Adrenal gland (tissue), 9 donors: ENCODE measurements at regions not wholly inside any gene's neighbourhood (a gene's known extent, or its start where the extent isn't known, plus 50 kb on each side); places are given as distances from the start of the nearest gene placed in this dataset.

Experiments used
- DNase-seq, 7 donors: peaks; one replicate each; pipeline ENCODE4 v3.0.0-alpha.2; 2019 to 2020
- H3K27ac ChIP-seq, 5 donors: fragments of 200-600 bp; sonication (generic) in 4 of 5; 1 replicate in 3 of 5; 2 replicates in 2 of 5; pipeline versions ENCODE4 v1.5.1 to v1.8.0; 2016 to 2020; ENCODE audit warnings: mild to moderate bottlenecking in 1 of 5
- H3K27me3 ChIP-seq: fragments of 200-600 bp; 2 replicates; pipeline ENCODE4 v1.8.0; 2021
- H3K36me3 ChIP-seq, 2 donors: fragments of 200-600 bp; replicated peaks in 1 of 2; 1 replicate in 1 of 2; 2 replicates in 1 of 2; pipeline versions ENCODE4 v1.5.1 to v1.8.0; 2018 to 2022
- H3K4me1 ChIP-seq, 2 donors: fragments of 200-600 bp; replicated peaks in 1 of 2; 1 replicate in 1 of 2; 2 replicates in 1 of 2; pipeline versions ENCODE4 v1.5.1 to v1.8.0; 2018 to 2021
- H3K4me3 ChIP-seq, 4 donors: fragments of 200-600 bp; sonication (generic) in 3 of 4; one replicate each; pipeline ENCODE4 v1.5.1; 2016 to 2018
- H3K9me3 ChIP-seq, 3 donors: fragments of 200-600 bp; sonication (generic) in 1 of 3; replicated peaks in 1 of 3; 1 replicate in 2 of 3; 2 replicates in 1 of 3; pipeline versions ENCODE4 v1.5.1 to v1.8.0; 2016 to 2021
- CTCF ChIP-seq, 6 experiments: fragments of 450-650 bp in 4 of 6; fragments of 200-600 bp in 2 of 6; sonication (generic) in 1 of 6; IDR thresholded peaks; 1 replicate in 5 of 6; 2 replicates in 1 of 6; pipeline versions ENCODE4 v1.5.1 to v1.8.0; 2016 to 2021; ENCODE audit warnings: antibody characterized with exemption in 6 of 6, mild to moderate bottlenecking in 2 of 6, moderate library complexity in 1 of 6
- POLR2A ChIP-seq, 2 donors: fragments of 450-650 bp; IDR thresholded peaks; one replicate each; pipeline ENCODE4 v1.6.1; 2017; ENCODE audit warnings: antibody characterized with exemption in 2 of 2, mild to moderate bottlenecking in 2 of 2, moderate library complexity in 1 of 2
- WGBS, 4 donors: extraction: QIAGEN DNeasy Blood & Tissue Kit in 2 of 4; methylation state at CpG; one replicate each; pipeline versions ENCODE4 v1.1.5 to v1.1.7; 2013 to 2017; 5-methylcytosine and 5-hydroxymethylcytosine counted together
- intact Hi-C, 2 donors: fragments of 100-400 bp; cut with DNase I; formaldehyde crosslinking; loops; one replicate each; pipeline versions ENCODE4 v1.14.1 to v1.15.0; 2022 to 2023
- donor health status: healthy with polysubstance abuse.
- donor health status: Bipolar disorder and iron deficiency.
- donor health status: DM: yes; HTN: yes; CAD: no.
- donor health status: DM: no; HTN: no; CAD: no.
- donor health status: DM: no; HTN: no; CAD: no.

- WGBS, 4 donors, result 51 to 62% (median 55%) methylated on average over 2 of the region's 2 CpGs
- Histone ChIP-seq H3K9me3 (peaks cover 0 to 7% (median 0%) of the 10 kb centered on the region in 3 donors), H3K27me3 (no peaks in the 10 kb centered on the region), H3K36me3 (no peaks in the 10 kb centered on the region), H3K4me3 (no peak overlapping the region), H3K4me1 (no peaks in the 10 kb centered on the region), H3K27ac (no peak overlapping the region)
- DNase-seq, result no peak
- TF ChIP-seq CTCF (IDR thresholded peaks at IDR 0.05), result no peak
- no peak for TF ChIP-seq POLR2A (IDR thresholded peaks at IDR 0.05)
- intact Hi-C loops, result no loop called here
These were observed 1132.4 kb downstream of the RAPGEF2 start for GRCh38 chr4:160235285-160235684.

DNA sequence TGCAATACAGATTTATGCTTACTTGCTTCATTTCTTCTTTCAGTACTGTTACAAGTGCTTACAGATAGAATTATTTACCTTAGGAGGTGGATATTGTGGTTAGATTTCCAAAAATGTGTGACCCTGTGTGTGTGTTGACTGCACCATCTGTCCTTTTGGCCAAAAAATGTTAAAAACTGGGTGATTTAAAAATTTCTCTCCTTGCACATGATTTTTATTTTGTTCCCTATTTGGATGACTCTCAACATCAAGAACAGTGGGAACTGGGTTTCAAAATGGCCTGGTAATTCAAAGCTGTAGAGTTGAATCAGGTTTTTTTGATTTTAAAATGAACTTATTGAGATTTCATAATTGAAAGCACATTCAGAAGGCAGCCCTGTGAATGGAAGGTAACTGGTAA is 1132.9 kb downstream of the RAPGEF2 start:
- Histone ChIP-seq H3K27me3 (no peaks in the 10 kb centered on the region), H3K36me3 (no peaks in the 10 kb centered on the region), H3K9me3 (peaks cover 0 to 7% (median 0%) of the 10 kb centered on the region in 3 donors), H3K4me3 (no peak overlapping the region), H3K4me1 (no peaks in the 10 kb centered on the region), H3K27ac (no peak overlapping the region)
- TF ChIP-seq CTCF (IDR thresholded peaks at IDR 0.05) (no peak), POLR2A (IDR thresholded peaks at IDR 0.05) (no peak)
- intact Hi-C loops, result no loop called here
- no peak for DNase-seq

GRCh38 chr4:160238790-160239189 is 1135.9 kb downstream of the RAPGEF2 start:
- no peaks in the 10 kb centered on the region for H3K4me1 ChIP-seq
- TF ChIP-seq CTCF (IDR thresholded peaks at IDR 0.05) (no peak), POLR2A (IDR thresholded peaks at IDR 0.05) (no peak)
- intact Hi-C loops, result no loop called here
- H3K36me3 ChIP-seq, result no peaks in the 10 kb centered on the region
- H3K4me3 ChIP-seq, result no peak overlapping the region
- 79 to 88% (median 83%) methylated on average over 1 of the region's 1 CpG for WGBS, 4 donors
- no peak overlapping the region for H3K27ac ChIP-seq
- H3K9me3 ChIP-seq, result peaks cover 0 to 7% (median 0%) of the 10 kb centered on the region in 3 donors
- H3K27me3 ChIP-seq, result no peaks in the 10 kb centered on the region
- DNase-seq, result no peak

DNA sequence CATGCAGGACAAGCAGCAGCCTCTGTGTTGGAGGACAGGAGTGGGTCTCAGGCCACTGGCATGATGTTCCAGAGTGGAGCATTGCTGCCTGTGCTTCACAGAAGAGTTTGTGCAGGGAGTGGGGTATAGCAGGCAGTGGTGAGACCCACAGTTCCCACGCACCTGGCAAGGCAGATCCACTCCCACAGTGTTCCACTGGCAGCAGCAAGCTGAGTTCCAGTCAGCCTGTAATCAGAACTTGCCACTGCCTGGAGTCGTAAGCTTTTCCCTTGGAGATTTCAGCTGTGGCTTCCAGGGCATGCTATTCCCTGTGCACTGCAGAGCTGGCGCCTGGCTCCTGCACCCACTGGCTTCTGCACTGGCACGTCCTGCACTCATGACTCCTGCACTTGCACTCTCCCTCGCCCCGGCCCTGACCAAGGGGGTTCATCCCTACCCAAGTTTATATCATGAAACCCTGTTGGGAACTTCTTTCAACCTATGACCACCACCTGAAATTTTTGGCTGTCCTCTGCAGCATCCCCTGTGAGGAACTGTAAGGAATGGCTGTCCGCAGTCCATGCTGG is 1144.3 kb downstream of the RAPGEF2 start:
- H3K9me3 ChIP-seq, result no peaks in the 10 kb centered on the region
- intact Hi-C loops, result no loop called here
- no peaks in the 10 kb centered on the region for H3K36me3 ChIP-seq
- 81 to 88% (median 86%) methylated on average over 7 of the region's 7 CpGs for WGBS, 4 donors
- no peak overlapping the region for H3K27ac ChIP-seq
- no peak for DNase-seq
- no peak overlapping the region for H3K4me3 ChIP-seq
- no peaks in the 10 kb centered on the region for H3K27me3 ChIP-seq
- no peaks in the 10 kb centered on the region for H3K4me1 ChIP-seq
- TF ChIP-seq POLR2A (IDR thresholded peaks at IDR 0.05), result no peak
- no peak for TF ChIP-seq CTCF (IDR thresholded peaks at IDR 0.05)
